ENCODE measurements at regions not wholly inside any gene's neighbourhood (a gene's known extent, or its start where the extent isn't known, plus 50 kb on each side); places are given as distances from the start of the nearest gene placed in this dataset.

DNA sequence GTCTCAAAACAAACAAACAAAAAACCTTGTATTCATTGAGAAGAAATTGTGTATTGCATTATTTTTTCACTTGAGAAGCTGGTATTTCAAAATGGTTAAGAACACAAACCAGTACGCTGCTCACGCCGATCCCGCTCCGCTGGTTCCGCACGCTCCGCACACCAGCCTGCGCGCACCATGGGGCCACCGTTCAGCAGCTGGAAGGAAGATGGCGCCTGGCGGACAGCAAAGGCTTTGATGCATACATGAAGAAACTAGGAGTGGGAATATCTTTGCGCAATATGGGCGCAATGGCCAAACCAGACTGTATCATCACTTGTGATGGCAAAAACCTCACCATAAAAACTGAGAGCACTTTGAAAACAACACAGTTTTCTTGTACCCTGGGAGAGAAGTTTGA, 75.7 kb downstream of the RBM43 start:
- no peaks in the 10 kb centered on the region for H3K4me1 ChIP-seq
- no peak overlapping the region for H3K4me3 ChIP-seq
- intact Hi-C loops (cut with DNase I; ENCODE audit: low total_unique reads): no loop called here
- TF ChIP-seq, protein P1, sequence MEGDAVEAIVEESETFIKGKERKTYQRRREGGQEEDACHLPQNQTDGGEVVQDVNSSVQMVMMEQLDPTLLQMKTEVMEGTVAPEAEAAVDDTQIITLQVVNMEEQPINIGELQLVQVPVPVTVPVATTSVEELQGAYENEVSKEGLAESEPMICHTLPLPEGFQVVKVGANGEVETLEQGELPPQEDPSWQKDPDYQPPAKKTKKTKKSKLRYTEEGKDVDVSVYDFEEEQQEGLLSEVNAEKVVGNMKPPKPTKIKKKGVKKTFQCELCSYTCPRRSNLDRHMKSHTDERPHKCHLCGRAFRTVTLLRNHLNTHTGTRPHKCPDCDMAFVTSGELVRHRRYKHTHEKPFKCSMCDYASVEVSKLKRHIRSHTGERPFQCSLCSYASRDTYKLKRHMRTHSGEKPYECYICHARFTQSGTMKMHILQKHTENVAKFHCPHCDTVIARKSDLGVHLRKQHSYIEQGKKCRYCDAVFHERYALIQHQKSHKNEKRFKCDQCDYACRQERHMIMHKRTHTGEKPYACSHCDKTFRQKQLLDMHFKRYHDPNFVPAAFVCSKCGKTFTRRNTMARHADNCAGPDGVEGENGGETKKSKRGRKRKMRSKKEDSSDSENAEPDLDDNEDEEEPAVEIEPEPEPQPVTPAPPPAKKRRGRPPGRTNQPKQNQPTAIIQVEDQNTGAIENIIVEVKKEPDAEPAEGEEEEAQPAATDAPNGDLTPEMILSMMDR (IDR thresholded peaks at IDR 0.05): no peak
- TF ChIP-seq POLR2A (IDR thresholded peaks at IDR 0.05): no peak
- no peak for DNase-seq
- H3K9me3 ChIP-seq: no peaks in the 10 kb centered on the region
- H3K36me3 ChIP-seq: no peaks in the 10 kb centered on the region
- H3K27ac ChIP-seq: no peak overlapping the region
- H3K27me3 ChIP-seq: no peaks in the 10 kb centered on the region

DNA sequence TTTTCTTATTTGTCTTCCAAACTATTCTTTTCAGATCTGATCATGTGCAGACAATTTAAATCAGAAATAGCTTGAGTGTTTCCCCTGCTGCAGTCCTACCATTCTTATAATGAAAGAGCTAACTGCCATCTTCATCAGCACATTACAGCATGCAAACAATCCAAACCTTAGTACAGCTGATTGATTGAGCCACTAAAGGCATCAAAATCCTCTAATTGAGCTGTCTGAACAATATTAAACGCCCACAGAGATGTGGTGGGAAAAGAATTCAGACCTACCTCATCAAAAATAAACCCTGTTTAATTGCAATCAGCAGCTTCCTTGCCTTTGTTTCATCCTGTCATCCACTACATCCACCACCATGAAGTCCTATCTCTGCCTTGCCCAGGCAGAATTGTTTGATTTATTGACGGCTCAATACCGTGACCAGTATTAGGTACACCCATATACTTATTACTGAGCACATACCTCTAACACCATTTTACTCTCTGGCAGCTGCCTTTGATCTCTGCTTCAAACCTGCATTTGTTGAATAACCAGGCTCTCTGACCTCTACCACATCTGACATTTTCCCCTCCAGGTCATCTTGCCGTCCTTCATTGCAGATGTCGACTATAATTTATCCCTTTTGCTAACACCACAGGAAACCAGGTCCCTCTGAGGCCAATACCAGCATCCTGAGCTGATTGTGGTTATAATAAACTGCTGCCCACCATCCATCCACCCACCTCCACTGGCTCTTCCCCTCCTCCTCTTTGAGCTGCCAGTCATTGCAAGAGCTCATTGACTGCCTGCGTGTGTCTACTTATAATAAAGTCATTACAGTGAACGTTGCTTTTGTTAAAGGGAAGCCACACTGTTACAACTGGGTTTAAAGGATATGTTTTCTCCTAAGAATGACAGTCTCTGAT, 78.5 kb downstream of the RBM43 start:
- no peaks in the 10 kb centered on the region for H3K9me3 ChIP-seq
- H3K27ac ChIP-seq: no peak overlapping the region
- H3K4me1 ChIP-seq: no peaks in the 10 kb centered on the region
- TF ChIP-seq, protein P1 (IDR thresholded peaks at IDR 0.05): no peak
- no peak for TF ChIP-seq POLR2A (IDR thresholded peaks at IDR 0.05)
- H3K36me3 ChIP-seq: no peaks in the 10 kb centered on the region
- no peaks in the 10 kb centered on the region for H3K27me3 ChIP-seq
- intact Hi-C loops (cut with DNase I; ENCODE audit: low total_unique reads): no loop called here
- DNase-seq: no peak
- H3K4me3 ChIP-seq: no peak overlapping the region

DNA sequence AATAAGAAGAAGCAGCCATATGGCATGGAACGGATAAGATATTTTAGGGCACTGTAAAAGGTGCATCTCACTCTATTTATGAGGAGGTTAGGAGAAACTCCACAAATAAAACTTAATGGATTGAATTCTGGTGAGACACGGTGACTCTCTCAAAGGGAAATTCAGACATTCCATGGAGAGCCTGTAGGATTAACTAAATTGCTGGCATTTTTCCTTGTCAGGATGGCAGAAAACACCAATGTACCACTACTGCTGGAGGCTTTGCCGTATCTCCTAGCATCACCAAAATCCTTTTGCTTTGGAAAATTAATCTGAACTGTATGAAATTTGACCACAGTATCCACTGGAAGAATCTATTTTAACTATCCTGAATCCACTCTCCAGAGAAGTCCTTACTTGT, 79.3 kb downstream of the RBM43 start:
- Histone ChIP-seq H3K9me3 (no peaks in the 10 kb centered on the region), H3K27me3 (no peaks in the 10 kb centered on the region), H3K4me3 (no peak overlapping the region), H3K36me3 (no peaks in the 10 kb centered on the region), H3K4me1 (no peaks in the 10 kb centered on the region), H3K27ac (no peak overlapping the region)
- DNase-seq: no peak
- intact Hi-C loops (cut with DNase I; ENCODE audit: low total_unique reads): no loop called here
- no peak for TF ChIP-seq POLR2A (IDR thresholded peaks at IDR 0.05)
- TF ChIP-seq, protein P1 (IDR thresholded peaks at IDR 0.05): no peak

DNA sequence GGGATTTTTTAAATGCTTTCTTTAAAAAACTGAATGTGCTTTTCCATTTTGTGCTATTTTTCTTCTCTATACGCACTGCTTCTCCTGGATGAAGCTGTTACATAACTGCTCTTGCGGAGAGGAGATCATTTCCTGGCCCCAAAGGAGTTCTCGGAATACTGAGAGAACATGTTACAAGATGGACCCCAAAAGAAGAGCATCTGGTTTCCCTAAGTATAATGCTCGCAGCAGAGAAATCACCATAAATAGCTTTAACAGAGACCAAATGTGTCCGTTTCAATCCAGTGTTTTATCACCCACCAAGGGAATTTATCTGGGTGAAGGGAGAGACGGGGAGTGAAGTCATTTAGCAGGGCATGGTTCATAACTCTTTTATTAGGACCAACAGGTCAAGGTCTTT, 80.1 kb downstream of the RBM43 start:
- no peak overlapping the region for H3K27ac ChIP-seq
- intact Hi-C loops (cut with DNase I; ENCODE audit: low total_unique reads): no loop called here
- no peaks in the 10 kb centered on the region for H3K9me3 ChIP-seq
- no peak overlapping the region for H3K4me3 ChIP-seq
- no peaks in the 10 kb centered on the region for H3K36me3 ChIP-seq
- TF ChIP-seq, protein P1 (IDR thresholded peaks at IDR 0.05): no peak
- TF ChIP-seq POLR2A (IDR thresholded peaks at IDR 0.05): no peak
- DNase-seq: no peak
- no peaks in the 10 kb centered on the region for H3K27me3 ChIP-seq
- H3K4me1 ChIP-seq: no peaks in the 10 kb centered on the region

DNA sequence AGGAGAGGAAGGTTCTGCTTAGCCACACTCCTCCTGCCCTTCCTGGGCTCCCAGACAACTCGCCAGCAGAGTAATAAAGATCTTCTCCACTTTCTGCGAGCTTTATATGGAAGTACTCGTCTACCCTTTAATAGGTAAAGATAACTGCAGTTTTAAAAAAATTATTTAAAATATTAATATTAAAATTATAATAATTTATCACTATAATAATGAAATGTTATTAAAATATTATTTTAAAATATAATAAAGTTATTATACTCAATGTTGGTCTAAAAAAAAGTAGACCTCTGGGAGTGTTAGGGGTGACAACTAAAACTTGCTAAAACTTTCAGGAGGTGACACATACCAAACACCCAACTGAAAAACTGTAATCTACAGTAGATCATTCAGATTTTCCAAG, 81.5 kb downstream of the RBM43 start:
- H3K27ac ChIP-seq: no peak overlapping the region
- TF ChIP-seq, protein P1 (IDR thresholded peaks at IDR 0.05): no peak
- no peak for TF ChIP-seq POLR2A (IDR thresholded peaks at IDR 0.05)
- H3K4me3 ChIP-seq: no peak overlapping the region
- H3K9me3 ChIP-seq: no peaks in the 10 kb centered on the region
- H3K27me3 ChIP-seq: no peaks in the 10 kb centered on the region
- H3K36me3 ChIP-seq: no peaks in the 10 kb centered on the region
- no peak for DNase-seq
- intact Hi-C loops (cut with DNase I; ENCODE audit: low total_unique reads): no loop called here
- H3K4me1 ChIP-seq: no peaks in the 10 kb centered on the region
